GM19372 (cell line): ENCODE measurements at regions not wholly inside any gene's neighbourhood (a gene's known extent, or its start where the extent isn't known, plus 50 kb on each side); places are given as distances from the start of the nearest gene placed in this dataset.

ENCODE experiments used
- ATAC-seq: cut with Tn5 transposase; IDR thresholded peaks from one replicate; pipeline ENCODE4 v1.9.1; 2021; ENCODE audit warnings: mild to moderate bottlenecking, low read depth, moderate library complexity; ENCODE audit not compliant: unreplicated experiment

DNA sequence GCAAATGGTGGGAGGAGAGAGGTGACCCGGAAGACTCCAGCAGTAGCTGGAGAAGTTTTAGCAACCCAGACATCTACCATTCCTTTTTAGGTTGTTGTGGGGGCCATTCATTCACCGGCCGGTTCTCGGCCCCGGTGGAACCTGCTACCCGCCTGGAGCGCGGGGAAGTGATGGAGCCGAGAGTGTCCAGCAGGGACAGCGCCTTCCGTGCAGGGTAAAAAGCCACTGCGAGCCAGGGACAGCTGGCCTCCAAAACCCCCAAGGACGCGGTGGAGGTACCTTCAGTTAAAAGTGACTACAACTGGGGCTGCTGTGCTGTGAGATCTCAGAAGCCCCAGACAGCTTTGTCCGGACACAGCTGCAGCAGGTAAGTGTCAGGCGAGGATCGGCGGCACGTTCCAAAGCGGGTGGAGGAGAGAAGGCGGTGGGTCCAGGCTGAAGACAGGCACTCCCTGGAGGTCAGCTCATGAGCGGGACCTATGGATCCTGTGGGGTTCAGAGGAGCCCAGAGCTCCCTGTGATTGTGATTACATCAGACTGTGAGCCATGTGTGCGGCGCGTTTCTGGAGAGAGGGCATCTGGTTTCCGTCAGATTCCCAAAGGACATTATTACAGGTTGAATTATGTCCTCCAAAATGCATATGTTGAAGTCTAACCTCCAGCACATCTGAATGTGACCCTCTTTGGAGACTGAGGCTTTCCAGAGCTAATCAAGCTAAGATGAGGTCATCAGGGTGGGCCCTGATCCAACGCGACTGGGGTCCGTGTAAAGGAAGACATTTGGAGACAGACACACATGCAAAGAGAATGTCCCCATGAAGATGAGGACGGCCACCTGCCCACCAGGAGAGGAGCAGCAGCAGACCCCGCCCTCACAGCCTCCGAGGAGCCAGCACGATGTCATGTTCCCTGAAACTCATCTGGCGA, 276.3 kb downstream of the EIPR1 start:
- no peak for ATAC-seq

DNA sequence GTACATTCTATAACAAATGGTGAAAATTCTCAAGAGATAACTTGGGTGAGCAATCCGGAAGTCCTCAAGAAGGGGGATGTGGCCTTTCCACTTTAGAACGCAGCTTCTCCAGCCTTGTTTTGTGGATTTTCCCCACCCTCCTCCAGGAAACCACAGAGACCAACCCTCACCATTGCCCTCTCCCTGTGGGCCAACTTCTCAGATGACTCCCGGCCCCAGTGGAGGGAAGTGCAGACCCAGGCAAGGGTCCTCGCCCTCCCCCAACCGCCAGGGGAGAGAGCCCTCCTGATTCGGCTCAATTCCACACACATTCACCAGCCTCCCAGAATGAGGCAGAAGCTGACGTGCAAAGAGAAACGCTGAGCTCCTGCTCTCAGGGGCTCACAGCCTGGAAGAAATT, 277.2 kb downstream of the EIPR1 start:
- ATAC-seq, result no peak

DNA sequence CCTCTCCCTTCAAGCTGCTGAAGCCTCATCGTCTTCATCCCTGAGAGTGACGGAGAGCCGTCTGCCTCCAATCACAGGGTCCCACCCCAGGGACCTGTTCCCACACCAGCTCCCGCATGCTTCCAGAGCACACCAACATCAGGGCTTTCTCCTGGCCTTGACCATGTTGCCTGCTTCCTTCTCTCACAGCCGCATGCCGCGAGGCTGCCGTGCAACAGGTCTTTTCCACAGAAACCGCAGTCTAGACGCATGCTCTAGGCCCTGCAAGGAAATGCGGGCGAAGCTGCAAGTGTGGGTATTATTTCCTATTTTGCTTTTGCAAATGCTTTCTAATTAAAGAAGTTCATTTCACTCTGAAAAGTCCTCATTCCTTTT, 277.8 kb downstream of the EIPR1 start:
- ATAC-seq, result no peak

DNA sequence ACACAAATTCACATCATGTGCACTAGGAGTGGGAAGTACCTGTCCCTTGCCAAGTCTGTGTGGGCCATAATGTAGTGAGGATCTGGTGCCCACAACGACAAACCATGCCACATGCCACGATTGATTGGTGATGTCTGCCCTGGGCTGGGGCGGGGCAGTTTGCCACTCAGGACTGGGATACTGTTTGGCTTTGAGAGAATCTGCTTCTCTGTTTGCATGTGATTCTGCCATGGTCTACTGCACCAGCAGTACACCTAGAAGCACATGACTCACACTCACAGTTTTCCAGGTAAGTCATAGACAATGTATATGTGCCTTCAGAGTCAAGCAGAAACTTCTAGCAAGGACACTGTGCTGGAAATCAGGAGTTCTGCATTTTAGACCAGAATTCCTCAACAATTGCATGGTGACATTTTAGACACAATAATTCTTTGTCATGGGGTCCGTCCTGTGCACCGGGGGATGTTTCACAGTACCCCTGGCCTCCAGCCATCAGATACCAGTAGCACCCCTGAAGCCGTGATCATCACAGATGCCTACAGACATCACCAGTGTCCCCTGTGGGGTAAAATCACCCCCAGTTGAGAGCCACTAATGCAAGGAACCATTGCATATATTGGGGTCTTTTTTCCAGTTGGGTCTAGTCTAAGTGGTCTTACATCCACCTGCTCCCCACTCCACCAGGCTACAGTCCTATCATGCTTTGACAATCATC, 278.3 kb downstream of the EIPR1 start:
- ATAC-seq, result no peak

DNA sequence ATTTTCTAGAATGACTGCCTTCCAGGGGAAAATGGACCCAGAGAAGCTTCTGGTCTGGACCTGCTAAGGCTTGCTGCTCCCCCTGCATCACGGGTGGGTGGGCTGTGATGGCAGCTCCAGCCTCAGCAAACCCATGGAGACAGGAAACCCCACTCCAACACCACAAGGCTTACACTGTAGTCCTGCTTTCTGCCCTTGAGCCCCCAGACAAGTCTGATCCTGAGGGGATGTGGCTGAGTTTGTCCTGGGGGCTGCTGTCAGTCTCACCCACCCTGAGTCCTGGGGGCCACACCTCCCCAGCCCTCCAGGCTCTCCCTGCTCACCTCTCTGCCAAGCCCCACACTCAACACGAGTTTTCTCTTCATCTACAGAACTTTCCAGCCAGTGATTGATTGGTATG, 279.4 kb downstream of the EIPR1 start:
- ATAC-seq, result no peak

DNA sequence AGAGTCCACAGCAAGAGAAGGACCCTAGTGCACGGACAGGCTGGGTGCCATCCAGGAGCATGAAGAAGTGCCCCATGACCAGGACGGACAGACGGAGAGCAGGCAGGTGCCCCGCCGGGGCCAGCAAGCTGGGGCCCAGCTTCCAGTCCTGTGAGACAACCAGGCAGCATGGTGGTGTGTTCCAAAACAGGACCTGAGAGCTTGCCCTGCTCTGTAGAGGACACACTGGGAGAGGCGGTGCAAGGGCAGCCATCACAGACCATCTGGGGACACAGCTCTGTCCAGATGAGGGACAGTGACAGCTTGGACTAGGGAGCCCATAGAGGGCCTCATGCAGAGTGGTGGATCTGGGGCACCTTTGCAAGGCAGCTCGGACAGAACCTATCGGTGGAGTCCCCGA, 279.8 kb downstream of the EIPR1 start:
- no peak for ATAC-seq

DNA sequence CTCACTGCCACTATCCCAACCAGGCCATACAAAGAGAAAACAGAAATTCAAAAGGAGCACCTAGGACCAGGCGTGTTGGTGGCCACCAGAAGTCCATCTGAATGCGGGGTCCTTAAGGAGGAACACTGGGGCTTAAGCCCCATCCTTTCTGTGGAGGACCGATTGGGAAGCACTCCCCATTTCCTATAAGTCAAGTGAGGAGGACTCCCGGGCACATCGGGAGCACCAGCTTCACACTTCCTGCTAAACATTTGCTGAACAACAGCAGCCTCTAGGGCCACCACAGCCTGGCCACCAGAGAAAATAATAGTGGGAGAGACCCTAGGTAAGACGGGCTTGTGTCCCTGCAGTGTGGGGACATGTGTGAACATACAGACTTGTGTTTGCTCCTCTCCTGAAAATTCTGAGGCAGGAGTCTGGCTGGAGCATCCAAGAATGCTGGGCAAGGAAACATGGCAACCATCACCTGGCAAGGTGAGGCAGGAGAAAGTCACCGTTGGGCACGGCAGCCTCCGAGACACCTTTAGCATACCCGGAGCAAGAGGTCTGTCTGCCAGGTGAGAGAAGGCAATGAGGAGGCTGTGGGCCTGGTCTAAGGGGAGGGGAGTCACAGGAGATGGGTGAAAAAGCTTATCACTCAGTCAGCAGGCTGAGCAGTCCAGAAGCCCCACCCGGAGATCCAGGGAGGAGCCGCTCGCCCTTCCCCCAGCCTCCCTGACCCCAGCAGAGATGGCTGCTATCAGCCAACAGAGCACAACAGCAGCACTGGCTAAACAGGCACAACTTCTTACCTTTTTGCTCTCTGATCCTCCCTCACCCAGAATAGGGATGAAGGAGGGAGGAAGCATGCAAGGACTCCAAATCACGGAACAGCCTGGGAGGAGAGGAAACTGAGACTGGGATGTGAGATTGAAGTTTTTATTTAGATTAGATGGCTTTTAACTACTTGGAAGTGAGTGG, 282.3 kb downstream of the EIPR1 start:
- no peak for ATAC-seq

DNA sequence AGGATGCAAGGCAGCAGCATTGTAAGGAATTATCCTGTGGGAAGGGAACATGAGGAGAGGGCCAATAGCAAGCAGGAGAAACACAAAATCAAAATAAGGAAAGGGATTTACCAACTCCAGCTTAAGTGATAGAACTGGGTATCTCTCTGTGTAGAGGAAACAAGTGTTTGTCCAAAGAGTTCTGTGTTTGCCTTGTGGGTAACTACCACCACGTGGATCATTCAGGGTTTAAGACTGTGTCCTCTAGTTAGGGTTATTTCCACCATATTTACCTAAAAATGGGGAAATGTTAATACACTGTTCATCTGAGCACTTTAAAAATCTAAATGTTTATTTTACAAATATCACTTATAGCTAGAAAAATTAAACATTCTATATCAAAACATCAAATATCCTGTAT, 283.3 kb downstream of the EIPR1 start:
- no peak for ATAC-seq

DNA sequence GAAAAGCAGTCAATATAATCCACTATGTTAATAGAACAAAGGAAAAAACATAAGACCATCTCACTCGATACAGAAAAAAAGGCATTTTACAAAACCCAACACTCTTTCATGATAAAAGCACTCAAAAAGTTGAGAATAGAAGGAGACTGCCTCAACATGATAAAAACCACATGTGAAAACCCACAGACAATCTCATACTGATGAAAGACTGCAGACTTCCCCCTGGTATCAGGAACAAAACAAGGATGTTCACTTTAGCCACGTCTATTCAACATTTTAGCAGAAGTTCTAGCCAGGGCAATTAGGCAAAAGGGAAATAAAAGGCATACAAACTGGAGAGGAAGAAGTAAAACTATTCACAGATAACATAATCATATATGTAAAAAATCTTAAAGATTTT, 285.9 kb downstream of the EIPR1 start:
- no peak for ATAC-seq

DNA sequence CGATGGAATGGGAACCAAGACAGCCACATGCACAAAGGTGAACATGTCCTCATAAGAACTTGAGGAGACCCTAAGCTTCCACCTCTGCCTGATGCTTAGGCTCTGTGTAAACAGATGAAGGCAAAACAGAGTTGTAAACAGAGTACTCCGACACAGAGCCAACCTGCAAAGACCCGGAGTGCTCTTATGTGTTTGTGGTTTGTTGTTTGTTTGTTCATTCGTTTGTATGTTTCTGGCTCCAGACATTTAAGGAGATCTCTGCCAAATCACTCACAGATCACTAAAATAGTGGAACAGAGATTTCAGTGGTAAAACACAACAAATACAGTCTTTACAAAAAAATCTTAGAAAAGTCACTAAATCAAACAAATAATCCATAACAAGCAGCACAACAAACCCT, 294.9 kb downstream of the EIPR1 start:
- no peak for ATAC-seq

DNA sequence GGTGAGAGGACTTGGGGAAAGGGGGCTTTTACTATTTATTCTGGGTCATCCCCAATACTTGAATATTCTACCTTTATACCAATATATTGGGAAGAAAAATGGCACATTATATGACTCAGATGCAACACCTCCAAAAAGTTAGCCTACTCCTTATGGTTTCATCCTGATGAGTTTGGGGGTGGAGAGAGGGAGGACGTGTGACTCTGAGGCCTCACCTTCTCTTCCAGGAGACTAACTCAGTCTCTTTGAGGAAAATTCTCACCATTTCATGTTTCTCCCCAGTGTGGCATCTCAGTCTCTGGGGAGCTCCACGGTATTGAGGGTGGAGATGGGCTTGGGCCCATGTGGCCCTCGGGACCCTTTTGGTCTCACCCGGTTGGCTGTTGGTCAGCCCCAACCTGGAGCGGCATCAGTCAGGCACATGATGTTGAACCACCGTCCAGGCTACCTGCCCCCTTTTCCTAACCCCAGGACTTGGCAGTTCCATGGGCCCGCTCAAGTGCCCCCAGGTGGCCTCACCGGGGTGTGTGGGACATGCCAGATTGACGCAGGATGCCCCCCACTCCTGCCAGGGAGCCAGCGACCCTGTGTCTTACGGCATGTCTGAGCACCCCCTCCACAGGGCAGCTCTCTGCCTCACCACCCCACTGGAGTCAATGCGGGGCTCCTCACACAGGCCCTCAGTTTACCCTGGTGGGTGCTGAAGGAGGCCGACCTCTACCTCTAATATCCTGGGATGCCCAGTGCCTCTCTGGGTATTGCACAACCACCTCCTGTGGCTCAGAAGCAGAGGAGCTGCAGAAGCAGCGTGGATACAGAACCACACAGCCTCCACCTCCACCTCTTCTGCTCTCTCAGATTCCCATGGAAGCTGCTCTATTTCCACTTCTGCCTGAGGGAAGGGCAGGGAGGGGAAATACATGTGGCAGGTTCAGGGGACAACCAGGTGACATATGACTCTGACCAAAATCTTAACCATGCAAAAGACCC, 297.4 kb downstream of the EIPR1 start:
- ATAC-seq, result no peak

DNA sequence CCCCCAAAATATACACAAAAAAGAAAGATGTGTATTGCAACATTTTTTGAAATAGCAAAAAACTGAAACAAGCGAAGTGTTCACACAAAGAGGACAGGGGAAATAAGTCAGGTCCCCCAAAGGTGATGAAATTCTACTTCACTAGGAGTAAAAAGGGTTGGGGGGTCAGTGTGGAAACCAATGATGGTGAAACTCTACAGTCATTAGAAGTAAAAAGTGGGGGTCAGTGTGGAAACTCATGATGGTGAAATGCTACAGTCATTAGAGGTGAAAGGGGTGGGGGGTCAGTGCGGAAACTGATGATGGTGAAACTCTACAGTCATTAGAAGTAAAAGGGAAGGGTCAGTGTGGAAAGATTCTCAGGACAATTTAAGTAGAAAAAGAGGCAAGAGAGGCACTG, 298.2 kb downstream of the EIPR1 start:
- ATAC-seq, result no peak

DNA sequence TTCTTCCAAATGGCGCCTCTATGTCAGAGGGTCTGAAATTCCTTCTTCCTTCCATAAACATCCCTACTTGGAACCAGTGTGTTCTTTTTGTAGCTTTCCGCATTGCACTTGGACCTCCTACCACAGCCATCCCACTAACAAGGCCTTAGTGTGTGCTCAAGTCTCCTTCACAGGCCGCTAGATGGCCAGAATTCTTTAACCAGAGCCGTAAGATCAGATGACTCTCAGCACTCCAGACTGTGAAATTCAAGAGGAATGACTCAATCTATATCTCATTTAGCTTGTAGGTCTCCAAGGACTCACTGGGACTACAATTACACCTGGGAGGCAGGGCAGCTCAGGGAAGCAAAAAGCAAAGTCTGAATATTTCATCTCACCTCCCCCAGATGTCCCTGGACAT, 298.9 kb downstream of the EIPR1 start:
- ATAC-seq, result no peak

DNA sequence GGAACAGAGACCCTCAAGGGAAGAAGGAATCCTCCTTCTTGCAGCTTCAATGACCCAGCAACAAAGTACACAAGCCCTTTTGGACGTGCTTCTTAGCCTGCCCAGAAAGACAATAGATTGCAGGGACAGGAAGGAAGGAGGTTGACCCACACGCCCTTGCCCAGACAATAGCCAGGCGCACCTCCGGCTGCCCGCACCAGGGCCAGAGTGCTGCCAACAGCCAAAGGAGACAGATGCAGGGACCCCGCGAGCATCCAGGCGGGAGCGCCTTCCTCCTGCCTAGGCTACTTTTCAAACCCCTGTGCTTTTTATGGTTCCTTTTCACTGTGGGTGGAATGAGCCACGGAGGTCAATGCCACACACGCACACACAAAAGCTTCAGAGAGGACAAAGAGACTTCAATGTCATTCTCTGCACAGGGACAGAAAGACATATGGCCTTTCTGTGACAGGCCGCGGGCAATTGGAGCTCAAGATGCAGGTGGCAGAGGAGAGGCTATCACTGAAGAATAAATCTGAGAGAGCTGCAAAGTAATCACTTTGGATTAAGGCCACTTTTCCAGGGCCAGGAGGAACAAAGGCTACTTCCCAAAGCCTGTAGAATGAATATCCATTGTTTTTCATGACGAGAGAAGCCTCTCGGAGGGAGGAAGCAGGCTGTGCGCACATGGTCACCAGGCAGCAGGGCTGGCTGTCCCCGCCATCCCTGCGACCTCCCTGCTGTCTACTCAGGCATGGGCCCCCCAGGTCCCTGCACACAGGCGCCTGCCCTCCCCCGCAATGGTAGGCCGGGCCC, 300.6 kb downstream of the EIPR1 start:
- no peak for ATAC-seq

DNA sequence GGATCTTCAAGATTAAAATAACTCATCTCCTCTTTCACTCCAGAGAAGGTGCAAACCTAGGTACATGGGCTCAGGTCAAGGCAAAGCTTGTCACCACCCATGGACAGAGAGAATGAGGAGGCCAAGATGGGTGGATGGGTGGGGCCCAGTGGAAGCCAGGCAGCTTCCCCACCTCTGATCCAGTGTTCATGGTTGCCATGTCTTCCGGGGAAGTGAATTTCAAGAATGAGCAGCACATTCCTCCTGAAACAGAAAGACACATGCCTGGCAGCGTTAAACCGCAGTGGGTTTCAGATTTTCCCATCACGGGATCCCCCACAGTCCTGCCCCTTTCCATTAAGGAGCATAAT, 301.7 kb downstream of the EIPR1 start:
- ATAC-seq, result no peak

DNA sequence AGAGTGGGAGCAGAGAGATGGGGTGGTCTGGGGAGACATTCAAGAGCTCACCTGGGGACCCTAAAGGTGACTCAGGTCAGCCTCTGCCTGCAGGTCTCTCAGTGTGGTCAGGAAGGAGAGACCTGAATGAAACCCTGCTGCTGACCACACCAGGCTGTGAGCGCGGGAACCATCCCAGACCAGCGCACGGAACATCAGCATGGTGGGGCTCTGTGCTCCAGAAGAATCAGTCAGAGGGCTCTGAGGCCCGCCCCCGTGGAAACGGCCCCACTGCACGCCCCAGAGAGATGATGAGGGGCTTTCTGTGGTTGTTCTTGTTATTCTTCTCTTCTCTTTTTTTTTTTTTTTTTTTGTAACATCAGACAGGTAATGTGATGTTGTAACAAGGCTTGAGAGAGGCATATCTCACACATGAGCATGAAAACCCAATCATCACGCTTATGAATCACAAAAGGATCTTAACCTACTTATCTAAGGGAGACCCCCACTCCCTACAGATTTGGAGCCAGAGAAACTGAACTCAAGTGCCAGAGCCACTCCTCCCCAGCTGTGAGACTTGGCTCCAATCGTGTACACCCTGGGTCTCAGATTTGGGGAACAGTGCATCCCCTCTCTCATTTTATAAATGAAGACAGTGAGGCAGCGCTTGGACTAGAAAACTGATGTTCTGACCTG, 302.2 kb downstream of the EIPR1 start:
- ATAC-seq, result no peak

DNA sequence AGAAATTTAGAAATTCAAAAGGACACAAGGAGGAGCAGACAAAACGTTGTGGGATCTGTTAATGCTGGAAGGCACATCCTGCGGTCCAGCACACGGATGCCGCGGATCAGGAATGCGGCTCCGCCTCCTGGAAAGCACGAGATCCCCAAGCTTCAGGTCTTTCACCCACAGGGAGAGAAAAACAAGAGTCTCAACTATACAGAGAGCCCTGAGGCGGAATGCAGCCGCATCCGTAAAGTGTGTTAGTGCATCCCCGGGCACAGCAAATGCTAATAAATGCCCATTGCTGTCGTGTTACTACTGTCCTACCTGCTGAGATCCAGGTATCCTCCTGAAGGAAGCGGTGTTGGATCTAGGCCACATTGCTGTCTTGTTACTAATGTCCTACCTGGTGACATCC, 303.9 kb downstream of the EIPR1 start:
- ATAC-seq, result no peak

DNA sequence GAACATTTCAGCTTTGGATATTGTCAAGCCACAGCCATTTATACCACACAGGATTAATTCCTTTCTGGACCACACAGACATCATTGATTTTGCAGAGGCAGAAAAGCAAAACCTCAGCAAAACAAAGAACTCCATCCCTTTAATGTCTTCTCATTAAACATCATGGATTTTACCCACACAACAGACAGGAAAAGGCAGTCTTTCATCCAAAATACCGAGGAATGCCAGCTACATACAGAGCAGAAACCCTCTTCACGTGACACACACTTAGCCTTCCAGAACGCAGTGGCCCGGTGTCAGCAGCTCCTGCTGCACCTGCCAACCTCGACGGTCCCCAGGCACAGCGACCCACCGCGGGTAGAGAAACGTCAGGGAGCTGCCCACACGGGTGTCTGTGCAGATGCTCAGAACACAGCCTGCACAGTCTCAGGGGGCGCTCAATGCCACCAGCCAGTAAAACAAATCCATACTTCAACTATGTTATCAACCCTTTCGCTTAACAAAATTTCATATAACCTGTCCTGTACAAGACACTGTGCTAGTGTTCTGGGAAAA, 304.5 kb downstream of the EIPR1 start:
- ATAC-seq, result no peak
